ENCODE measurements at regions not wholly inside any gene's neighbourhood (a gene's known extent, or its start where the extent isn't known, plus 50 kb on each side); places are given as distances from the start of the nearest gene placed in this dataset.
"Not testable (repeated sequence)": the region's sequence is repeated elsewhere in the genome, so short reads cannot be mapped to it uniquely, and the experiment has no call there.

DNA sequence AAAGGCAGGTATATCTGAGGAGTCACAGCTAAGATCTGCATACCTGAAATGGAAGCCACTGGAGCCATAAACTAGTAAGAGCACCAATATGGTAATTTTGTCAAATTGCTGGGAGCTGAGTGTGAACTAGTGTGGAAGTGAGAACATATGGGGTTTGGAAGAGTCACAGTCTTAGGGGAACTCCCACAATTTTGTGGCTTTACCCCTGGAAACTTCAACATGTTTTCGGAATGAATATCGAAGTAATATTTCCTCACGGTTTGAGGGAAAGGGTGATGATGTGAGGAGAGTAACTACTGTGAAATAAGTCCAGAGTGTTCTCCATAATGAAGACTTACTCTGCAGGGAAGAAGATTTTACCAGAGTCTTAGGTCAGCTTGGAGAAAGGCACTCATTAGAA is 565.9 kb downstream of the RIT2 start:
- no peaks in the 10 kb centered on the region for H3K4me1 ChIP-seq (ENCODE audit: insufficient read depth, low read length, poor library complexity, severe bottlenecking)

DNA sequence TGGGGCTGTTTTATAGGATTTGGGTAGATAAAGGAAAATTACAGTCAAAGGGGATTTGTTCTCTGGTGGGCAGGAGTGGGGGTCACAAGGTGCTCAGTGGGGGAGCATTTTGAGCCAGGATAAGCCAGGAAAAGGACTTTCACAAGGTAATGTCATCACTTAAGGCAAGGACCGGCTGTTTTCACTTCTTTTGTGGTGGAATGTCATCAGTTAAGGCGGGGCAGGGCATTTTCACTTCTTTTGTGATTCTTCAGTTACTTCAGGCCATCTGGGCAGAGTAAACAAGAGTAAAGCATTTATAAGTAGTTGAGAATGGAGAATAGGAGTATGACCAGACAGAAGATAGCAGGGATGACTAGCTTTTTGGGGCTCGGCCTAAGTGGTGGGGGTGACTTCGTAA is 562.9 kb downstream of the RIT2 start:
- H3K36me3 ChIP-seq (ENCODE audit: insufficient read depth, low read length); H3K9me2 ChIP-seq (replicated peaks; ENCODE audit: low read depth, low read length); H3K4me1 ChIP-seq (ENCODE audit: insufficient read depth, low read length, poor library complexity, severe bottlenecking); H3K79me2 ChIP-seq (ENCODE audit: insufficient read depth, low read length); H3K9me3 ChIP-seq (ENCODE audit: insufficient read depth, low read depth, low read length); H3K4me3 ChIP-seq (ENCODE audit: low read length, poor library complexity, severe bottlenecking); H3K27me3 ChIP-seq (ENCODE audit: insufficient read depth, low read length, poor library complexity, severe bottlenecking); H4K20me1 ChIP-seq (ENCODE audit: insufficient read depth, low read length, poor library complexity, severe bottlenecking); H3K4me2 ChIP-seq (ENCODE audit: low read depth, low read length, poor library complexity, severe bottlenecking); H3K9ac ChIP-seq (ENCODE audit: low read depth, low read length, poor library complexity, severe bottlenecking); H2AFZ ChIP-seq (ENCODE audit: low read length); H3F3A ChIP-seq (ENCODE audit: low read depth): not testable (repeated sequence)

More for the DNA sequence above, 565.9 kb downstream of the RIT2 start:
- Histone ChIP-seq H3K4me2 (ENCODE audit: low read depth, low read length, poor library complexity, severe bottlenecking) (no peak overlapping the region), H3K36me3 (ENCODE audit: insufficient read depth, low read length) (no peaks in the 10 kb centered on the region), H3K27me3 (ENCODE audit: insufficient read depth, low read length, poor library complexity, severe bottlenecking) (no peaks in the 10 kb centered on the region), H3K4me3 (ENCODE audit: low read length, poor library complexity, severe bottlenecking) (no peak overlapping the region), H3K9me3 (ENCODE audit: insufficient read depth, low read depth, low read length) (no peaks in the 10 kb centered on the region), H4K20me1 (ENCODE audit: insufficient read depth, low read length, poor library complexity, severe bottlenecking) (no peaks in the 10 kb centered on the region), H3F3A (ENCODE audit: low read depth) (no peaks in the 10 kb centered on the region), H3K9ac (ENCODE audit: low read depth, low read length, poor library complexity, severe bottlenecking) (no peak overlapping the region), H3K9me2 (replicated peaks; ENCODE audit: low read depth, low read length) (no peaks in the 10 kb centered on the region), H2AFZ (ENCODE audit: low read length) (no peak overlapping the region), H3K79me2 (ENCODE audit: insufficient read depth, low read length) (no peaks in the 10 kb centered on the region)
- TF ChIP-seq CTCF (conservative IDR thresholded peaks at IDR 0.05; ENCODE audit: low read length) (no peak), EZH2phosphoT487 (IDR thresholded peaks at IDR 0.05; ENCODE audit: borderline replicate concordance) (no peak)

- no peaks in the 10 kb centered on the region for H3K9me2 ChIP-seq (replicated peaks; ENCODE audit: low read depth, low read length)
- H4K20me1 ChIP-seq (ENCODE audit: insufficient read depth, low read length, poor library complexity, severe bottlenecking) = no peaks in the 10 kb centered on the region
- H3K9ac ChIP-seq (ENCODE audit: low read depth, low read length, poor library complexity, severe bottlenecking) = no peak overlapping the region
- no peaks in the 10 kb centered on the region for H3K4me1 ChIP-seq (ENCODE audit: insufficient read depth, low read length, poor library complexity, severe bottlenecking)
- H3F3A ChIP-seq (ENCODE audit: low read depth) = no peaks in the 10 kb centered on the region
- TF ChIP-seq CTCF (conservative IDR thresholded peaks at IDR 0.05; ENCODE audit: low read length) = no peak
- TF ChIP-seq EZH2phosphoT487 (IDR thresholded peaks at IDR 0.05; ENCODE audit: borderline replicate concordance) = no peak
- no peaks in the 10 kb centered on the region for H3K79me2 ChIP-seq (ENCODE audit: insufficient read depth, low read length)
- no peak overlapping the region for H2AFZ ChIP-seq (ENCODE audit: low read length)
- H3K36me3 ChIP-seq (ENCODE audit: insufficient read depth, low read length) = no peaks in the 10 kb centered on the region
- H3K27me3 ChIP-seq (ENCODE audit: insufficient read depth, low read length, poor library complexity, severe bottlenecking) = no peaks in the 10 kb centered on the region
- no peak overlapping the region for H3K4me2 ChIP-seq (ENCODE audit: low read depth, low read length, poor library complexity, severe bottlenecking)
- no peak overlapping the region for H3K4me3 ChIP-seq (ENCODE audit: low read length, poor library complexity, severe bottlenecking)
- no peaks in the 10 kb centered on the region for H3K9me3 ChIP-seq (ENCODE audit: insufficient read depth, low read depth, low read length)
Measured at GRCh38 chr18:42559069-42559690, 556.3 kb downstream of the RIT2 start.

GRCh38 chr18:42561521-42561920 is 554.0 kb downstream of the RIT2 start:
- H3K4me3 ChIP-seq (ENCODE audit: low read length, poor library complexity, severe bottlenecking) = no peak overlapping the region
- no peaks in the 10 kb centered on the region for H3K9me2 ChIP-seq (replicated peaks; ENCODE audit: low read depth, low read length)
- H3K27me3 ChIP-seq (ENCODE audit: insufficient read depth, low read length, poor library complexity, severe bottlenecking) = no peaks in the 10 kb centered on the region
- no peaks in the 10 kb centered on the region for H3K9me3 ChIP-seq (ENCODE audit: insufficient read depth, low read depth, low read length)
- H3K36me3 ChIP-seq (ENCODE audit: insufficient read depth, low read length) = no peaks in the 10 kb centered on the region
- H4K20me1 ChIP-seq (ENCODE audit: insufficient read depth, low read length, poor library complexity, severe bottlenecking) = no peaks in the 10 kb centered on the region
- no peaks in the 10 kb centered on the region for H3K4me1 ChIP-seq (ENCODE audit: insufficient read depth, low read length, poor library complexity, severe bottlenecking)
- H3K4me2 ChIP-seq (ENCODE audit: low read depth, low read length, poor library complexity, severe bottlenecking) = no peak overlapping the region
- no peaks in the 10 kb centered on the region for H3K79me2 ChIP-seq (ENCODE audit: insufficient read depth, low read length)
- no peaks in the 10 kb centered on the region for H3F3A ChIP-seq (ENCODE audit: low read depth)
- TF ChIP-seq EZH2phosphoT487 (IDR thresholded peaks at IDR 0.05; ENCODE audit: borderline replicate concordance) = no peak
- TF ChIP-seq CTCF (conservative IDR thresholded peaks at IDR 0.05; ENCODE audit: low read length) = no peak
- no peak overlapping the region for H3K9ac ChIP-seq (ENCODE audit: low read depth, low read length, poor library complexity, severe bottlenecking)
- no peak overlapping the region for H2AFZ ChIP-seq (ENCODE audit: low read length)
